HEK293T (cell line): ENCODE measurements at regions not wholly inside any gene's neighbourhood (a gene's known extent, or its start where the extent isn't known, plus 50 kb on each side); places are given as distances from the start of the nearest gene placed in this dataset.

ENCODE experiments used
- FOXM1 ChIP-seq: fragments of 450-650 bp; IDR thresholded peaks from 2 replicates; pipeline ENCODE4 v1.6.1; 2017; ENCODE audit warnings: mild to moderate bottlenecking, borderline replicate concordance
- L3MBTL2 ChIP-seq: fragments of 450-650 bp; conservative IDR thresholded peaks from 2 replicates; pipeline ENCODE4 v1.6.1; 2016; ENCODE audit warnings: mild to moderate bottlenecking

- TF ChIP-seq FOXM1 (no peak), L3MBTL2 (no peak)
These were observed 627.9 kb upstream of the AGA start for GRCh38 chr4:178070163-178070562.
